ENCODE measurements at regions not wholly inside any gene's neighbourhood (a gene's known extent, or its start where the extent isn't known, plus 50 kb on each side); places are given as distances from the start of the nearest gene placed in this dataset.

GRCh38 chr16:29315916-29316517 is 90.5 kb downstream of the NPIPB11 start:
- Histone ChIP-seq H2BK15ac (ENCODE audit: low read depth, low read length) (peak overlapping the region; percentile 96; the same call in 2 of the 3 replicates), H2BK20ac (ENCODE audit: low read depth, low read length) (peak overlapping the region; percentile 79), H3K9me3 (ENCODE audit: control insufficient read depth, insufficient read depth, low read length) (no peaks in the 10 kb centered on the region), H3K4me3 (ENCODE audit: insufficient read depth, low read depth, low read length) (no peak overlapping the region), H3K36me3 (ENCODE audit: control insufficient read depth, insufficient read depth, low read length) (no peaks in the 10 kb centered on the region; the same call in 1 of the 2 replicates), H4K20me1 (ENCODE audit: insufficient read depth, low read length) (no peaks in the 10 kb centered on the region), H4K5ac (ENCODE audit: low read depth, low read length) (peak overlapping the region; percentile 91), H2AFZ (replicated peaks; ENCODE audit: low read length, poor library complexity) (no peak overlapping the region), H3K9me1 (ENCODE audit: insufficient read depth, low read length) (peaks cover 10% of the 10 kb centered on the region; the same call in 1 of the 2 replicates), H2AK5ac (ENCODE audit: low read depth, low read length) (peak overlapping the region; percentile 100), H3K23ac (ENCODE audit: low read depth, low read length) (peak overlapping the region; percentile 71; the same call in 1 of the 2 replicates), H2AK9ac (replicated peaks; ENCODE audit: low read depth, low read length, poor library complexity) (no peak overlapping the region), H4K8ac (ENCODE audit: low read depth in 2 of 2, low read length in 2 of 2) (peak overlapping the region; percentile 57 to 83; a peak in 3 of 4 replicates), H3K4me1 (ENCODE audit: control insufficient read depth, insufficient read depth, low read length) (peaks cover 17% of the 10 kb centered on the region; the same call in 1 of the 2 replicates), H3K79me1 (ENCODE audit: low read depth in 1 of 2, low read length in 2 of 2) (peaks cover 0 to 12% of the 10 kb centered on the region in 2 experiments; a peak in 2 of 4 replicates), H3K56ac (ENCODE audit: extremely low read depth, insufficient read depth, low read length) (no peak overlapping the region), H3K14ac (replicated peaks; ENCODE audit: low read depth, low read length) (peak overlapping the region; percentile 93), H3K4me2 (ENCODE audit: low read depth, low read length) (no peak overlapping the region), H3K27ac (ENCODE audit: insufficient read depth, low read length) (peak overlapping the region; percentile 83), H3K9ac (ENCODE audit: low read depth, low read length) (peak overlapping the region; percentile 12), H2BK5ac (ENCODE audit: low read depth, low read length, poor library complexity, severe bottlenecking) (no peak overlapping the region), H2BK120ac (ENCODE audit: low read depth, low read length) (peak overlapping the region; percentile 81), H4K91ac (ENCODE audit: insufficient read depth, low read depth, low read length) (peak overlapping the region; percentile 93), H3K27me3 (ENCODE audit: control insufficient read depth, insufficient read depth, low read length) (no peaks in the 10 kb centered on the region), H3K4ac (ENCODE audit: low read depth, low read length) (peak overlapping the region; percentile 96), H3K18ac (ENCODE audit: low read depth, low read length) (peak overlapping the region; percentile 58)
- DNase-seq (no peak), ATAC-seq (ENCODE audit: low read depth) (no peak)
- dilution Hi-C loops (cut with HindIII; ENCODE audit: low sequenced_read_pairs, unreplicated experiment) (no loop called here), intact Hi-C loops (cut with micrococcal nuclease) (no loop called here), in situ Hi-C loops (cut with MboI; ENCODE audit: low sequenced_read_pairs) (no loop called here)
- no TSS peak for BruUV-seq (replicated peaks)
- CTCF ChIA-PET, result no interaction called here
- TF ChIP-seq CEBPB (IDR thresholded peaks at IDR 0.05; ENCODE audit: low read depth, low read length) (no peak), MAZ (IDR thresholded peaks at IDR 0.05; ENCODE audit: borderline replicate concordance, low read depth, low read length) (no peak), RAD21 (IDR thresholded peaks at IDR 0.05; ENCODE audit: low read length) (peak; percentile 12; the same call in 1 of the 2 replicates)
- 84% methylated on average over 7 of the region's 12 CpGs; no CpG with 5 or more reads in 1 of the 2 experiments for WGBS, 2 experiments (ENCODE audit: extremely low coverage in 2 of 2, insufficient read length in 1 of 2)
- POLR2A ChIA-PET (ENCODE audit: unreplicated experiment), result no interaction called here

All from IMR-90 (cell line).